Right lobe of liver (tissue), 4 donors: ENCODE measurements at regions not wholly inside any gene's neighbourhood (a gene's known extent, or its start where the extent isn't known, plus 50 kb on each side); places are given as distances from the start of the nearest gene placed in this dataset.
"Not testable (repeated sequence)": the region's sequence is repeated elsewhere in the genome, so short reads cannot be mapped to it uniquely, and the experiment has no call there.

Experiments
- CTCF ChIP-seq, 4 donors: fragments of 200-600 bp in 3 of 4; fragments of 450-650 bp in 1 of 4; IDR thresholded peaks; one replicate each; pipeline versions ENCODE4 v1.5.1 to v1.8.0; 2016 to 2022; ENCODE audit warnings: antibody characterized with exemption in 4 of 4, mild to moderate bottlenecking in 2 of 4
- POLR2A ChIP-seq: fragments of 450-650 bp; IDR thresholded peaks from one replicate; pipeline ENCODE4 v1.6.1; 2017; ENCODE audit warnings: antibody characterized with exemption, mild to moderate bottlenecking
- donor health status: DM: no; HTN: no; CAD: no.
- donor health status: DM: no; HTN: no; CAD: no.
- donor health status: DM: no; HTN: yes; CAD: no.

GRCh38 chr20:29323631-29324515 is 1933.6 kb upstream of the DEFB115 start:
- not testable (repeated sequence) for TF ChIP-seq POLR2A; CTCF (IDR thresholded peaks at IDR 0.05)
